T-cell (primary cell): ENCODE measurements at regions not wholly inside any gene's neighbourhood (a gene's known extent, or its start where the extent isn't known, plus 50 kb on each side); places are given as distances from the start of the nearest gene placed in this dataset.
A peak's percentile ranks its signal among the peaks of the same experiment; 100 is the strongest.
"Not testable (repeated sequence)": the region's sequence is repeated elsewhere in the genome, so short reads cannot be mapped to it uniquely, and the experiment has no call there.

ENCODE experiments used
- ATAC-seq, 4 experiments: fragments of 200-7000 bp in 3 of 4; fragments of 150-1000 bp in 1 of 4; cut with Tn5 transposase; replicated peaks in 1 of 4; 1 replicate in 3 of 4; 2 replicates in 1 of 4; pipeline ENCODE4 v1.10.0; 2021; ENCODE audit warnings: moderate library complexity in 3 of 4, mild to moderate bottlenecking in 2 of 4, moderate number of reproducible peaks in 1 of 4
- CTCF ChIA-PET, 2 donors: fragments of 300-600 bp; sonication (Branson Sonifier 250); formaldehyde crosslinking; loops; one replicate each; lab custom pipeline; 2022; ENCODE audit warnings: antibody characterized with exemption in 2 of 2; lab: Charles Lee
- POLR2A ChIA-PET, 2 donors: fragments of 300-600 bp; sonication (Branson Sonifier 250); formaldehyde crosslinking; loops; one replicate each; lab custom pipeline; 2022; ENCODE audit warnings: antibody characterized with exemption in 2 of 2; lab: Charles Lee
- DNase-seq, 35 experiments: peaks; one replicate each; pipeline versions ENCODE4 v3.0.0 to v3.0.0-alpha.2; 2013 to 2023
- H3K27ac ChIP-seq: one replicate; pipeline ENCODE4 v1.5.1; 2013; ENCODE audit warnings: low read length
- H3K27me3 ChIP-seq, 2 experiments: replicated peaks in 1 of 2; 1 replicate in 1 of 2; 2 replicates in 1 of 2; pipeline versions ENCODE4 v1.6.1 to v1.7.0; 2013; ENCODE audit warnings: low read length in 1 of 2, mixed read lengths in 1 of 2; ENCODE audit not compliant: control insufficient read depth in 2 of 2, insufficient read depth in 2 of 2; ENCODE audit errors: extremely low read depth in 1 of 2
- H3K36me3 ChIP-seq, 2 donors: 1 replicate in 1 of 2; 2 replicates in 1 of 2; pipeline versions ENCODE4 v1.6.1 to v1.7.0; 2013; ENCODE audit warnings: low read length in 1 of 2; ENCODE audit not compliant: control insufficient read depth in 2 of 2, insufficient read depth in 1 of 2; ENCODE audit errors: extremely low read depth in 1 of 2
- H3K4me1 ChIP-seq, 2 experiments: 1 replicate in 1 of 2; 2 replicates in 1 of 2; pipeline versions ENCODE4 v1.6.1 to v1.7.0; 2013; ENCODE audit warnings: low read length in 2 of 2, mixed read lengths in 1 of 2; ENCODE audit not compliant: insufficient read depth in 2 of 2, control insufficient read depth in 1 of 2; ENCODE audit errors: extremely low read depth in 1 of 2
- H3K4me3 ChIP-seq, 2 donors: 1 replicate in 1 of 2; 2 replicates in 1 of 2; pipeline versions ENCODE4 v1.5.1 to v1.7.0; 2013; ENCODE audit warnings: mild to moderate bottlenecking in 2 of 2, low read length in 1 of 2, moderate library complexity in 1 of 2; ENCODE audit not compliant: control insufficient read depth in 1 of 2; ENCODE audit errors: extremely low read depth in 1 of 2
- H3K9me3 ChIP-seq: 2 replicates; pipeline ENCODE4 v1.7.0; 2013
- H3K27ac Mint-ChIP-seq, 2 donors: one replicate each; pipeline ENCODE4 v1.8.0; 2020 to 2021; ENCODE audit warnings: mild to moderate bottlenecking in 2 of 2, mixed read lengths in 2 of 2
- H3K27me3 Mint-ChIP-seq, 2 donors: one replicate each; pipeline ENCODE4 v1.8.0; 2021 to 2022; ENCODE audit warnings: mixed read lengths in 2 of 2
- H3K36me3 Mint-ChIP-seq: one replicate; pipeline ENCODE4 v1.8.0; 2021; ENCODE audit warnings: mixed read lengths
- H3K4me1 Mint-ChIP-seq, 3 donors: one replicate each; pipeline ENCODE4 v1.8.0; 2020 to 2022; ENCODE audit warnings: mixed read lengths in 3 of 3, mild to moderate bottlenecking in 1 of 3
- H3K4me3 Mint-ChIP-seq, 3 donors: one replicate each; pipeline ENCODE4 v1.8.0; 2020 to 2022; ENCODE audit warnings: mild to moderate bottlenecking in 3 of 3, mixed read lengths in 3 of 3, moderate library complexity in 3 of 3
- H3K9me3 Mint-ChIP-seq, 3 donors: one replicate each; pipeline ENCODE4 v1.8.0; 2020 to 2022; ENCODE audit warnings: mixed read lengths in 3 of 3
- WGBS: methylation state at CpG from one replicate; pipeline ENCODE4 v1.1.5; 2013; ENCODE audit warnings: missing lambda C conversion rate; ENCODE audit not compliant: insufficient coverage; 5-methylcytosine and 5-hydroxymethylcytosine counted together

DNA sequence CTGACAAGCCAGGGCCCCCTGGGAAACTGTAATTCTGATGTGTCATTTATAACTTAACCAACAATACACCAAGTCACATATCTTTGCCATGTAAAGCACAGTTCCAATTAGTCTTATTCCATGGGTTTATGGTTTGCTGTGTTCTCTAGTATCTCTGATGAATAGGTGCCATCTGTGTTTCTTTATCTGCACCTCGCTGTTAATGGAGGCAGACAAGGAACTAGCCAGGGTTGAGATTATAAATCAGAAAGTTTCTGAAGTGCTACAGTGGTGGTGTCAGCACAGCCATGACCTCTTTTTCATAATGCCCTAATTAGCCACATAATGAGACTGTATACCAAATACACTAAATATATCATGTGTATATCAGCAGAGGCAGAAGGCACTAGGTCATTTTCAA, 866.4 kb downstream of the PLOD2 start:
- no CpG with 5 or more reads among the region's 1 CpG for WGBS
- POLR2A ChIA-PET: no interaction called here
- H3K36me3 ChIP-seq: no peaks in the 10 kb centered on the region

DNA sequence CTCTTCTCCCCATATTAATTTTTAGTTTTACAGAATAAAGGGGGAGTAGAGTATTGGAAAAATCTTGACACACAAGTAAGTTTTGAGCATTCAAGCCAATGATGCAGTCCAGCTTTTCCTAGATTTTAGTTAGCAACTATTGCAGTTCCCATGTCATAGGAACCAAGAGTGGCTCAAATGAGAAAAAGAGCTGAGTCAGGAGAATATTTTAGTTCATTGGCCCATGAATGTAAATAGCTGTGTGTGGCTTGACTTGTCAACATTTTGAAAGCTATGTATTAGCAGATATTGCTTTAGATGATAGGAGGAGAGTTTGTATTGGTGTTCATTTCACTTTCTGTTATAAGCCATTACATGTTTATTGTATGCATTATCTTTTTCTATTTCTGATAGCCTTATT, 853.7 kb downstream of the PLOD2 start:
- no peak overlapping the region for H3K27ac Mint-ChIP-seq
- no peaks in the 10 kb centered on the region for H3K9me3 ChIP-seq
- ATAC-seq: no peak

More for the DNA sequence above, 866.4 kb downstream of the PLOD2 start:
- H3K27me3 ChIP-seq: no peaks in the 10 kb centered on the region
- no peak overlapping the region for H3K27ac ChIP-seq
- H3K4me1 Mint-ChIP-seq: no peaks in the 10 kb centered on the region
- CTCF ChIA-PET: no interaction called here
- no peaks in the 10 kb centered on the region for H3K27me3 Mint-ChIP-seq
- H3K4me3 Mint-ChIP-seq: no peak overlapping the region
- no peak overlapping the region for H3K4me3 ChIP-seq
- no peak for ATAC-seq
- H3K36me3 Mint-ChIP-seq: no peaks in the 10 kb centered on the region
- H3K9me3 ChIP-seq: no peaks in the 10 kb centered on the region
- H3K9me3 Mint-ChIP-seq: peaks cover 4 to 12% (median 7%) of the 10 kb centered on the region in 3 donors
- no peaks in the 10 kb centered on the region for H3K4me1 ChIP-seq
- no peak overlapping the region for H3K27ac Mint-ChIP-seq
- no peak for DNase-seq

DNA sequence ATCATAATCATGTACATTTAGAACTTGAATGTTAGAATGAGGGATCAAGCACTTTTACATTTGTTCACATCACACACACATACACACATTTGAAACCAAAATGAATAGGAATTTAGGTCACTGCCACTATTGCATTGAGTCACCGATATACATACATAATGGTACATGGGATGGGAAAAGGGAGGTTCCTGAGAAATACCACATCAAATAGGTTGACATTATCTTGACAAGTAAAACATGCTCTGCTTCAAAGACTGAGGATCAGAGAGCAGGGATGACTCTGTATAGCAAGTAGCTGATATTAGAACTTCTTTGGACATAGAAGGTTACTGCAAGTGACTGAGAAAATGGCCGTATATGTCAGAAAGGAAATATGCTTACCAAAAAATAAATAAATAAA, 847.2 kb downstream of the PLOD2 start:
- WGBS: no CpG with 5 or more reads among the region's 2 CpGs
- ChIA-PET CTCF (no interaction called here), POLR2A (no interaction called here)
- H3K9me3 ChIP-seq: no peaks in the 10 kb centered on the region
- Mint-ChIP-seq H3K9me3 (peaks cover 8 to 15% (median 11%) of the 10 kb centered on the region in 3 donors), H3K27ac (no peak overlapping the region), H3K4me3 (no peak overlapping the region), H3K36me3 (no peaks in the 10 kb centered on the region), H3K4me1 (no peaks in the 10 kb centered on the region), H3K27me3 (no peaks in the 10 kb centered on the region)
- no peaks in the 10 kb centered on the region for H3K27me3 ChIP-seq
- no peak overlapping the region for H3K27ac ChIP-seq
- no peaks in the 10 kb centered on the region for H3K4me1 ChIP-seq
- H3K4me3 ChIP-seq: no peak overlapping the region
- no peaks in the 10 kb centered on the region for H3K36me3 ChIP-seq
- DNase-seq: no peak
- ATAC-seq: no peak

More for the DNA sequence above, 853.7 kb downstream of the PLOD2 start:
- Histone ChIP-seq H3K36me3 (no peaks in the 10 kb centered on the region), H3K27me3 (no peaks in the 10 kb centered on the region), H3K27ac (no peak overlapping the region), H3K4me1 (no peaks in the 10 kb centered on the region), H3K4me3 (no peak overlapping the region)
- Mint-ChIP-seq H3K27me3 (no peaks in the 10 kb centered on the region), H3K4me3 (no peak overlapping the region), H3K36me3 (no peaks in the 10 kb centered on the region), H3K9me3 (peaks cover 3 to 9% (median 9%) of the 10 kb centered on the region in 3 donors), H3K4me1 (no peaks in the 10 kb centered on the region)
- ChIA-PET POLR2A (no interaction called here), CTCF (no interaction called here)
- no peak for DNase-seq

DNA sequence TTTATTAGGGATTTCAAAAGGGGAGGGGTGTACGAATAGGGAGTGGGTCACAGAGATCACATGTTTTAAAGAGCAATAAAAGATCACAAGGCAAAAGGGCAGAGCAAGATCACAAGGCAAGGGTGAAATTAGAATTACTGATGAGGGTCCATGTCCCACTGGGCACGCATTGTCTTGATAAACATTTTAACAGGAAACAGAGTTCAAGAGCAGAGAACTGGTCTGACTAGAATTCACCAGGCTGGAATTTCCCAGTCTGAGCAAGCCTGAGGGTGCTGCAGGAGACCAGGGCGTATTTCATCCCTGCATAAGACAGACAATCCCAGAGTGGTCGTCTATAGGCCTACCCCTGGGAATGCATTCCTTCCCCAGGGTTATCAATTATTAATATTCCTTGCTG, 844.7 kb downstream of the PLOD2 start:
- H3K27me3 Mint-ChIP-seq, CTCF ChIA-PET, H3K27ac Mint-ChIP-seq, H3K4me1 Mint-ChIP-seq, H3K4me3 ChIP-seq, H3K36me3 ChIP-seq, H3K9me3 ChIP-seq, DNase-seq, H3K27me3 ChIP-seq, H3K4me3 Mint-ChIP-seq, H3K4me1 ChIP-seq, H3K27ac ChIP-seq, ATAC-seq, H3K36me3 Mint-ChIP-seq, POLR2A ChIA-PET: not testable (repeated sequence)
- 76% methylated on average over 2 of the region's 4 CpGs for WGBS
- peaks cover 11 to 22% (median 12%) of the 10 kb centered on the region in 3 donors for H3K9me3 Mint-ChIP-seq

DNA sequence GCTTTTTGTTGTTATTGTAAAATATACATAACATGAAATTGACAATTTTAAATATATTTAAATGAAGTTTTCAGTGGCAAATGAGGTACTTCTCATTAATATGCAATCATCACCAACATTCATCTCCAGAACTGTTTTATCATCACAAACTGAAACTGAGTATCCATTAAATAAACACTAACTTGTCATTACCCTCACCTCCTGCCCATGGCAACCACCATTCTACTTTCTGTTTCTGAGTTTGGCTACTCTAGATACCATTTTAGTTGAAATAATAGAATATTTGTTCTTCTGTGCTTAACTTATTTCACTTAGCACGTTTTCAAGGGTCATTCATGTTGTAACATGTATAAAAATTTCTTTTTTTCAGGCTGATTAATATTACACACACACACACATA, 834.3 kb downstream of the PLOD2 start:
- H3K4me3 Mint-ChIP-seq: no peak overlapping the region
- H3K4me1 Mint-ChIP-seq: no peaks in the 10 kb centered on the region
- DNase-seq: no peak
- H3K36me3 ChIP-seq: no peaks in the 10 kb centered on the region
- POLR2A ChIA-PET: no interaction called here
- H3K27me3 Mint-ChIP-seq: no peaks in the 10 kb centered on the region
- no peaks in the 10 kb centered on the region for H3K9me3 ChIP-seq
- no peaks in the 10 kb centered on the region for H3K4me1 ChIP-seq
- no peak overlapping the region for H3K27ac Mint-ChIP-seq
- H3K4me3 ChIP-seq: no peak overlapping the region
- peaks cover 4 to 8% (median 7%) of the 10 kb centered on the region in 3 donors for H3K9me3 Mint-ChIP-seq
- no peaks in the 10 kb centered on the region for H3K27me3 ChIP-seq
- WGBS: no CpG with 5 or more reads among the region's 1 CpG
- H3K27ac ChIP-seq: no peak overlapping the region
- CTCF ChIA-PET: no interaction called here
- no peaks in the 10 kb centered on the region for H3K36me3 Mint-ChIP-seq
- no peak for ATAC-seq

DNA sequence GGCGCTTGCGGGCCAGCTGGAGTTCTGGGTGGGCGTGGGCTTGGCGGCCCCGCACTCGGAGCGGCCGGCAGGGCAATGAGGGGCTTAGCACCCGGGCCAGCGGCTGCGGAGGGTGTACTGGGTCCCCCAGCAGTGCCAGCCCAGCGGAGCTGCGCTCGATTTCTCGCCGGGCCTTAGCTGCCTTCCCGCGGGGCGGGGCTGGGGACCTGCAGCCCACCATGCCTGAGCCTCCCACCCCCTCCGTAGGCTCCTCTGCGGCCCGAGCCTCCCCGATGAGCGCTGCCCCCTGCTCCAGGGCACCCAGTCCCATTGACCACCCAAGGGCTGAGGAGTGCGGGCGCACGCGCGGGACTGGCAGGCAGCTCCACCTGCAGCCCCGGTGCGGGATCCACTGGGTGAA, 827.6 kb downstream of the PLOD2 start:
- ATAC-seq, H3K27ac ChIP-seq, CTCF ChIA-PET, H3K36me3 Mint-ChIP-seq, H3K27me3 Mint-ChIP-seq, H3K4me3 ChIP-seq, H3K4me1 ChIP-seq, H3K9me3 ChIP-seq, H3K36me3 ChIP-seq, H3K27me3 ChIP-seq, POLR2A ChIA-PET, H3K27ac Mint-ChIP-seq, H3K4me3 Mint-ChIP-seq, H3K4me1 Mint-ChIP-seq: not testable (repeated sequence)
- WGBS: 89% methylated on average over 19 of the region's 31 CpGs
- H3K9me3 Mint-ChIP-seq: peaks cover 0 to 10% (median 7%) of the 10 kb centered on the region in 3 donors
- peak in 1 of 35 experiments; percentile 4 for DNase-seq

DNA sequence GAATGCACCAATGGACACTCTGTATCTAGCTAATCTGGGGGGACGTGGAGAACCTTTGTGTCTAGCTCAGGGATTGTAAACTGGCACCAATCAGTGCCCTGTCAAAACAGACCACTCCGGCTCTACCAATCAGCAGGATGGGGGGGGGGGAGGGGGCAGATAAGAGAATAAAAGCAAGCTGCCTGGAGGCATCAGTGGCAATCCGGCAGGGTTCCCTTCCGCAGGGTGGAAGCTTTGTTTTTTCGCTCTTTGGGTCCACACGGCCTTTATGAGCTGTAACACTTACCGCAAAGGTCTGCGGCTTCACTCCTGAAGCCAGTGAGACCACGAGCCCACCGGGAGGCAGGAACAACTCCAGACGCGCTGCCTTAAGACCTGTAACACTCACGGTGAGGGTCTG, 827.1 kb downstream of the PLOD2 start:
- Histone ChIP-seq H3K4me3 (no peak overlapping the region), H3K27me3 (no peaks in the 10 kb centered on the region), H3K36me3 (no peaks in the 10 kb centered on the region), H3K27ac (no peak overlapping the region), H3K9me3 (no peaks in the 10 kb centered on the region), H3K4me1 (no peaks in the 10 kb centered on the region)
- H3K27ac Mint-ChIP-seq: no peak overlapping the region
- ChIA-PET CTCF (no interaction called here), POLR2A (no interaction called here)
- H3K9me3 Mint-ChIP-seq: peaks cover 0 to 7% (median 7%) of the 10 kb centered on the region in 3 donors
- no peaks in the 10 kb centered on the region for H3K4me1 Mint-ChIP-seq
- DNase-seq: no peak
- H3K36me3 Mint-ChIP-seq: no peaks in the 10 kb centered on the region
- no peak overlapping the region for H3K4me3 Mint-ChIP-seq
- 89% methylated on average over 9 of the region's 13 CpGs for WGBS
- no peak for ATAC-seq
- H3K27me3 Mint-ChIP-seq: no peaks in the 10 kb centered on the region
